HG02571 (cell line): ENCODE measurements at regions not wholly inside any gene's neighbourhood (a gene's known extent, or its start where the extent isn't known, plus 50 kb on each side); places are given as distances from the start of the nearest gene placed in this dataset.
"Not testable (repeated sequence)": the region's sequence is repeated elsewhere in the genome, so short reads cannot be mapped to it uniquely, and the experiment has no call there.

Source experiments
- ATAC-seq: cut with Tn5 transposase; IDR thresholded peaks from one replicate; pipeline ENCODE4 v1.9.1; 2021; ENCODE audit warnings: mild to moderate bottlenecking, moderate library complexity; ENCODE audit not compliant: unreplicated experiment

- no peak for ATAC-seq
These were observed 131.8 kb upstream of the GHITM start for GRCh38 chr10:84007482-84007881.

GRCh38 chr10:84008878-84009277, 130.4 kb upstream of the GHITM start:
- ATAC-seq: no peak

- no peak for ATAC-seq
These were observed 126.9 kb upstream of the GHITM start for GRCh38 chr10:84012431-84012830.

GRCh38 chr10:84012831-84013458, 126.4 kb upstream of the GHITM start:
- peak; percentile 88 for ATAC-seq

- ATAC-seq: no peak
These were observed 123.3 kb upstream of the GHITM start for GRCh38 chr10:84015877-84016595.

- ATAC-seq: no peak
These were observed 120.5 kb upstream of the GHITM start for GRCh38 chr10:84018826-84019225.

GRCh38 chr10:84019854-84020458, 119.4 kb upstream of the GHITM start:
- ATAC-seq: not testable (repeated sequence)

GRCh38 chr10:84026821-84027257, 112.5 kb upstream of the GHITM start:
- ATAC-seq: no peak

GRCh38 chr10:84029840-84030239, 109.5 kb upstream of the GHITM start:
- ATAC-seq: no peak

GRCh38 chr10:84038035-84038434, 101.3 kb upstream of the GHITM start:
- no peak for ATAC-seq

GRCh38 chr10:84039957-84040356, 99.4 kb upstream of the GHITM start:
- ATAC-seq: no peak

- no peak for ATAC-seq
These were observed 91.9 kb upstream of the GHITM start for GRCh38 chr10:84047258-84048010.

GRCh38 chr10:84049645-84050011, 89.7 kb upstream of the GHITM start:
- ATAC-seq: no peak

GRCh38 chr10:84053626-84054025, 85.7 kb upstream of the GHITM start:
- no peak for ATAC-seq

- no peak for ATAC-seq
These were observed 84.6 kb upstream of the GHITM start for GRCh38 chr10:84054743-84055142.

- no peak for ATAC-seq
These were observed 79.8 kb upstream of the GHITM start for GRCh38 chr10:84059526-84059925.

GRCh38 chr10:84063440-84063839, 75.9 kb upstream of the GHITM start:
- ATAC-seq: no peak

- ATAC-seq: no peak
These were observed 73.3 kb upstream of the GHITM start for GRCh38 chr10:84065804-84066601.

- ATAC-seq: no peak
These were observed 64.8 kb upstream of the GHITM start for GRCh38 chr10:84074521-84074920.

GRCh38 chr10:84075226-84076046, 63.9 kb upstream of the GHITM start:
- no peak for ATAC-seq
